GM23338 (cell line): ENCODE measurements at regions not wholly inside any gene's neighbourhood (a gene's known extent, or its start where the extent isn't known, plus 50 kb on each side); places are given as distances from the start of the nearest gene placed in this dataset.

Experiments used
- ATAC-seq: fragments of 200-7000 bp; cut with Tn5 transposase; 3 replicates; pipeline ENCODE4 v1.9.1; 2020
- DNase-seq: peaks from one replicate; pipeline ENCODE4 v3.0.0-alpha.2; 2015; ENCODE audit warnings: low spot score
- H2AFZ ChIP-seq: fragments of 200-600 bp; sonication (generic); 2 replicates; pipeline ENCODE4 v1.8.0; 2016; ENCODE audit warnings: antibody characterized with exemption, mild to moderate bottlenecking, moderate library complexity
- H3F3A ChIP-seq: fragments of 200-600 bp; sonication (generic); replicated peaks from 2 replicates; pipeline ENCODE4 v1.8.0; 2017; ENCODE audit warnings: antibody characterized with exemption, mixed run types, low read depth
- H3K27ac ChIP-seq: fragments of 200-600 bp; sonication (generic); 2 replicates; pipeline ENCODE4 v1.6.1; 2016; ENCODE audit warnings: low read depth
- H3K27me3 ChIP-seq: fragments of 200-600 bp; sonication (generic); 2 replicates; pipeline ENCODE4 v1.8.0; 2016; ENCODE audit warnings: mild to moderate bottlenecking, mixed run types, moderate library complexity; ENCODE audit not compliant: insufficient read depth
- H3K36me3 ChIP-seq: fragments of 200-600 bp; sonication (generic); 2 replicates; pipeline ENCODE4 v1.8.0; 2016; ENCODE audit warnings: mild to moderate bottlenecking; ENCODE audit not compliant: insufficient read depth
- H3K4me1 ChIP-seq: fragments of 200-600 bp; sonication (generic); 2 replicates; pipeline ENCODE4 v1.8.0; 2016; ENCODE audit warnings: mild to moderate bottlenecking, moderate library complexity; ENCODE audit not compliant: insufficient read depth
- H3K4me2 ChIP-seq: fragments of 200-600 bp; sonication (generic); 2 replicates; pipeline ENCODE4 v1.7.1; 2017; ENCODE audit warnings: mixed run types
- H3K4me3 ChIP-seq: fragments of 200-600 bp; sonication (generic); 2 replicates; pipeline ENCODE4 v1.6.1; 2016; ENCODE audit warnings: mixed run types
- H3K79me2 ChIP-seq: fragments of 200-600 bp; sonication (generic); replicated peaks from 2 replicates; pipeline ENCODE4 v1.8.0; 2017; ENCODE audit warnings: mild to moderate bottlenecking; ENCODE audit not compliant: insufficient read depth
- H3K9me2 ChIP-seq: fragments of 200-600 bp; sonication (generic); 2 replicates; pipeline ENCODE4 v1.8.0; 2017; ENCODE audit not compliant: insufficient read depth
- H4K20me1 ChIP-seq: fragments of 200-600 bp; sonication (generic); replicated peaks from 2 replicates; pipeline ENCODE4 v1.8.0; 2017; ENCODE audit warnings: mild to moderate bottlenecking; ENCODE audit not compliant: insufficient read depth
- H3K27ac Mint-ChIP-seq: 2 replicates; pipeline ENCODE4 v1.8.0; 2020; ENCODE audit warnings: inconsistent platforms, mild to moderate bottlenecking, moderate library complexity, mixed read lengths
- H3K27me3 Mint-ChIP-seq: 3 replicates; pipeline ENCODE4 v1.8.0; 2022; ENCODE audit warnings: low read depth, mild to moderate bottlenecking, moderate library complexity, mixed read lengths, inconsistent platforms; ENCODE audit not compliant: insufficient read depth, poor library complexity
- H3K36me3 Mint-ChIP-seq: 3 replicates; pipeline ENCODE4 v1.8.0; 2021; ENCODE audit warnings: low read depth, mild to moderate bottlenecking, inconsistent platforms, moderate library complexity, mixed read lengths
- H3K4me1 Mint-ChIP-seq: 3 replicates; pipeline ENCODE4 v1.8.0; 2020; ENCODE audit warnings: mild to moderate bottlenecking, inconsistent platforms, mixed read lengths
- H3K4me3 Mint-ChIP-seq: 3 replicates; pipeline ENCODE4 v1.8.0; 2021; ENCODE audit warnings: moderate library complexity, mild to moderate bottlenecking, inconsistent platforms, mixed read lengths
- H3K9me3 Mint-ChIP-seq: 3 replicates; pipeline ENCODE4 v1.8.0; 2020; ENCODE audit warnings: moderate library complexity, mild to moderate bottlenecking, inconsistent platforms, mixed read lengths
- CREB1 ChIP-seq: fragments of 250-450 bp; sonication (Bioruptor Pico); IDR thresholded peaks from 2 replicates; pipeline ENCODE4 v1.5.0; 2020; ENCODE audit warnings: low read depth, mild to moderate bottlenecking, moderate library complexity
- EZH2 ChIP-seq: fragments of 200-600 bp; sonication (generic); IDR thresholded peaks from one replicate; pipeline ENCODE4 v1.8.0; 2017; ENCODE audit warnings: antibody characterized with exemption, mild to moderate bottlenecking, low read depth; ENCODE audit not compliant: unreplicated experiment
- EZH2phosphoT487 ChIP-seq: fragments of 200-600 bp; sonication (generic); IDR thresholded peaks from one replicate; pipeline ENCODE4 v1.8.1; 2018; ENCODE audit warnings: antibody characterized with exemption; ENCODE audit not compliant: unreplicated experiment
- NANOG ChIP-seq: IDR thresholded peaks from 2 replicates; pipeline ENCODE4 v1.6.1; 2016; ENCODE audit warnings: antibody characterized with exemption, borderline replicate concordance
- POLR2AphosphoS5 ChIP-seq: IDR thresholded peaks from 2 replicates; pipeline ENCODE4 v1.6.1; 2016; ENCODE audit warnings: antibody characterized with exemption, low read depth
- REST ChIP-seq: IDR thresholded peaks from one replicate; pipeline ENCODE4 v1.6.1; 2018; ENCODE audit warnings: antibody characterized with exemption; ENCODE audit not compliant: unreplicated experiment
- STAT1 ChIP-seq: IDR thresholded peaks from one replicate; pipeline ENCODE4 v1.6.1; 2016; ENCODE audit warnings: antibody characterized with exemption; ENCODE audit not compliant: unreplicated experiment
- ZNF114 ChIP-seq: fragments of 250-450 bp; sonication (Bioruptor Pico); IDR thresholded peaks from 2 replicates; pipeline ENCODE4 v1.5.0; 2020; ENCODE audit warnings: mild to moderate bottlenecking, moderate library complexity
- TF ChIP-seq, protein P1 (sequence below): fragments of 250-450 bp; sonication (Bioruptor Pico); IDR thresholded peaks from 2 replicates; pipeline ENCODE4 v1.5.0; 2020; ENCODE audit warnings: mild to moderate bottlenecking, moderate library complexity
- TF ChIP-seq, protein P2 (sequence below), 2 experiments: fragments of 200-600 bp in 1 of 2; sonication (generic) in 1 of 2; conservative IDR thresholded peaks; 2 replicates each; pipeline versions ENCODE4 v1.5.1 to v1.6.1; 2016 to 2017; ENCODE audit warnings: antibody characterized with exemption in 2 of 2, low read depth in 2 of 2, mild to moderate bottlenecking in 2 of 2, moderate library complexity in 1 of 2

- no peak for TF ChIP-seq ZNF114 (CRISPR knock-in tag)
- no peak for TF ChIP-seq POLR2AphosphoS5
Observed at GRCh38 chrX:85516131-85516530, 136.7 kb upstream of the POF1B start (continued).

- H3K36me3 ChIP-seq = no peaks in the 10 kb centered on the region
- H3K9me2 ChIP-seq = no peaks in the 10 kb centered on the region
- no peak overlapping the region for H3K4me2 ChIP-seq
- no peaks in the 10 kb centered on the region for H3K79me2 ChIP-seq
- H3K27me3 ChIP-seq = no peaks in the 10 kb centered on the region
- H3K4me1 Mint-ChIP-seq = peaks cover 2% of the 10 kb centered on the region; the same call in 1 of the 3 replicates
- H3K27ac ChIP-seq = no peak overlapping the region
- no peak overlapping the region for H3K27ac Mint-ChIP-seq
- no peak overlapping the region for H2AFZ ChIP-seq
- H3F3A ChIP-seq = no peaks in the 10 kb centered on the region
- no peaks in the 10 kb centered on the region for H3K9me3 Mint-ChIP-seq
- H3K4me3 Mint-ChIP-seq = no peak overlapping the region
- ATAC-seq (no peak), DNase-seq (no peak)
- H3K36me3 Mint-ChIP-seq = no peaks in the 10 kb centered on the region
- no peaks in the 10 kb centered on the region for H3K4me1 ChIP-seq
- no peak for TF ChIP-seq EZH2
- TF ChIP-seq ZNF114 (CRISPR knock-in tag) = no peak
- TF ChIP-seq POLR2AphosphoS5 = no peak
- no peak for TF ChIP-seq STAT1
- no peak for TF ChIP-seq REST
- TF ChIP-seq, protein P1, sequence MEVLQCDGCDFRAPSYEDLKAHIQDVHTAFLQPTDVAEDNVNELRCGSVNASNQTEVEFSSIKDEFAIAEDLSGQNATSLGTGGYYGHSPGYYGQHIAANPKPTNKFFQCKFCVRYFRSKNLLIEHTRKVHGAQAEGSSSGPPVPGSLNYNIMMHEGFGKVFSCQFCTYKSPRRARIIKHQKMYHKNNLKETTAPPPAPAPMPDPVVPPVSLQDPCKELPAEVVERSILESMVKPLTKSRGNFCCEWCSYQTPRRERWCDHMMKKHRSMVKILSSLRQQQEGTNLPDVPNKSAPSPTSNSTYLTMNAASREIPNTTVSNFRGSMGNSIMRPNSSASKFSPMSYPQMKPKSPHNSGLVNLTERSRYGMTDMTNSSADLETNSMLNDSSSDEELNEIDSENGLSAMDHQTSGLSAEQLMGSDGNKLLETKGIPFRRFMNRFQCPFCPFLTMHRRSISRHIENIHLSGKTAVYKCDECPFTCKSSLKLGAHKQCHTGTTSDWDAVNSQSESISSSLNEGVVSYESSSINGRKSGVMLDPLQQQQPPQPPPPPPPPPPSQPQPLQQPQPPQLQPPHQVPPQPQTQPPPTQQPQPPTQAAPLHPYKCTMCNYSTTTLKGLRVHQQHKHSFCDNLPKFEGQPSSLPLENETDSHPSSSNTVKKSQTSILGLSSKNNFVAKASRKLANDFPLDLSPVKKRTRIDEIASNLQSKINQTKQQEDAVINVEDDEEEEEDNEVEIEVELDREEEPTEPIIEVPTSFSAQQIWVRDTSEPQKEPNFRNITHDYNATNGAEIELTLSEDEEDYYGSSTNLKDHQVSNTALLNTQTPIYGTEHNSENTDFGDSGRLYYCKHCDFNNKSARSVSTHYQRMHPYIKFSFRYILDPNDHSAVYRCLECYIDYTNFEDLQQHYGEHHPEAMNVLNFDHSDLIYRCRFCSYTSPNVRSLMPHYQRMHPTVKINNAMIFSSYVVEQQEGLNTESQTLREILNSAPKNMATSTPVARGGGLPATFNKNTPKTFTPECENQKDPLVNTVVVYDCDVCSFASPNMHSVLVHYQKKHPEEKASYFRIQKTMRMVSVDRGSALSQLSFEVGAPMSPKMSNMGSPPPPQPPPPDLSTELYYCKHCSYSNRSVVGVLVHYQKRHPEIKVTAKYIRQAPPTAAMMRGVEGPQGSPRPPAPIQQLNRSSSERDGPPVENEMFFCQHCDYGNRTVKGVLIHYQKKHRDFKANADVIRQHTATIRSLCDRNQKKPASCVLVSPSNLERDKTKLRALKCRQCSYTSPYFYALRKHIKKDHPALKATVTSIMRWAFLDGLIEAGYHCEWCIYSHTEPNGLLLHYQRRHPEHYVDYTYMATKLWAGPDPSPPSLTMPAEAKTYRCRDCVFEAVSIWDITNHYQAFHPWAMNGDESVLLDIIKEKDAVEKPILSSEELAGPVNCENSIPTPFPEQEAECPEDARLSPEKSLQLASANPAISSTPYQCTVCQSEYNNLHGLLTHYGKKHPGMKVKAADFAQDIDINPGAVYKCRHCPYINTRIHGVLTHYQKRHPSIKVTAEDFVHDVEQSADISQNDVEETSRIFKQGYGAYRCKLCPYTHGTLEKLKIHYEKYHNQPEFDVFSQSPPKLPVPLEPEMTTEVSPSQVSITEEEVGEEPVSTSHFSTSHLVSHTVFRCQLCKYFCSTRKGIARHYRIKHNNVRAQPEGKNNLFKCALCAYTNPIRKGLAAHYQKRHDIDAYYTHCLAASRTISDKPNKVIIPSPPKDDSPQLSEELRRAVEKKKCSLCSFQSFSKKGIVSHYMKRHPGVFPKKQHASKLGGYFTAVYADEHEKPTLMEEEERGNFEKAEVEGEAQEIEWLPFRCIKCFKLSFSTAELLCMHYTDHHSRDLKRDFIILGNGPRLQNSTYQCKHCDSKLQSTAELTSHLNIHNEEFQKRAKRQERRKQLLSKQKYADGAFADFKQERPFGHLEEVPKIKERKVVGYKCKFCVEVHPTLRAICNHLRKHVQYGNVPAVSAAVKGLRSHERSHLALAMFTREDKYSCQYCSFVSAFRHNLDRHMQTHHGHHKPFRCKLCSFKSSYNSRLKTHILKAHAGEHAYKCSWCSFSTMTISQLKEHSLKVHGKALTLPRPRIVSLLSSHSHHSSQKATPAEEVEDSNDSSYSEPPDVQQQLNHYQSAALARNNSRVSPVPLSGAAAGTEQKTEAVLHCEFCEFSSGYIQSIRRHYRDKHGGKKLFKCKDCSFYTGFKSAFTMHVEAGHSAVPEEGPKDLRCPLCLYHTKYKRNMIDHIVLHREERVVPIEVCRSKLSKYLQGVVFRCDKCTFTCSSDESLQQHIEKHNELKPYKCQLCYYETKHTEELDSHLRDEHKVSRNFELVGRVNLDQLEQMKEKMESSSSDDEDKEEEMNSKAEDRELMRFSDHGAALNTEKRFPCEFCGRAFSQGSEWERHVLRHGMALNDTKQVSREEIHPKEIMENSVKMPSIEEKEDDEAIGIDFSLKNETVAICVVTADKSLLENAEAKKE (CRISPR knock-in tag) = no peak
- TF ChIP-seq EZH2phosphoT487 = no peak
- no peak for TF ChIP-seq NANOG
- TF ChIP-seq, protein P2, sequence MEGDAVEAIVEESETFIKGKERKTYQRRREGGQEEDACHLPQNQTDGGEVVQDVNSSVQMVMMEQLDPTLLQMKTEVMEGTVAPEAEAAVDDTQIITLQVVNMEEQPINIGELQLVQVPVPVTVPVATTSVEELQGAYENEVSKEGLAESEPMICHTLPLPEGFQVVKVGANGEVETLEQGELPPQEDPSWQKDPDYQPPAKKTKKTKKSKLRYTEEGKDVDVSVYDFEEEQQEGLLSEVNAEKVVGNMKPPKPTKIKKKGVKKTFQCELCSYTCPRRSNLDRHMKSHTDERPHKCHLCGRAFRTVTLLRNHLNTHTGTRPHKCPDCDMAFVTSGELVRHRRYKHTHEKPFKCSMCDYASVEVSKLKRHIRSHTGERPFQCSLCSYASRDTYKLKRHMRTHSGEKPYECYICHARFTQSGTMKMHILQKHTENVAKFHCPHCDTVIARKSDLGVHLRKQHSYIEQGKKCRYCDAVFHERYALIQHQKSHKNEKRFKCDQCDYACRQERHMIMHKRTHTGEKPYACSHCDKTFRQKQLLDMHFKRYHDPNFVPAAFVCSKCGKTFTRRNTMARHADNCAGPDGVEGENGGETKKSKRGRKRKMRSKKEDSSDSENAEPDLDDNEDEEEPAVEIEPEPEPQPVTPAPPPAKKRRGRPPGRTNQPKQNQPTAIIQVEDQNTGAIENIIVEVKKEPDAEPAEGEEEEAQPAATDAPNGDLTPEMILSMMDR (conservative IDR thresholded peaks at IDR 0.05; ENCODE audit: low read depth in 2 of 2) = no peak
- TF ChIP-seq CREB1 (CRISPR knock-in tag) = no peak
- H3K27me3 Mint-ChIP-seq = no peaks in the 10 kb centered on the region
- no peak overlapping the region for H3K4me3 ChIP-seq
- no peaks in the 10 kb centered on the region for H4K20me1 ChIP-seq
Observed at GRCh38 chrX:85506871-85507270, 127.4 kb upstream of the POF1B start.
